ENCODE measurements at regions not wholly inside any gene's neighbourhood (a gene's known extent, or its start where the extent isn't known, plus 50 kb on each side); places are given as distances from the start of the nearest gene placed in this dataset.

DNA sequence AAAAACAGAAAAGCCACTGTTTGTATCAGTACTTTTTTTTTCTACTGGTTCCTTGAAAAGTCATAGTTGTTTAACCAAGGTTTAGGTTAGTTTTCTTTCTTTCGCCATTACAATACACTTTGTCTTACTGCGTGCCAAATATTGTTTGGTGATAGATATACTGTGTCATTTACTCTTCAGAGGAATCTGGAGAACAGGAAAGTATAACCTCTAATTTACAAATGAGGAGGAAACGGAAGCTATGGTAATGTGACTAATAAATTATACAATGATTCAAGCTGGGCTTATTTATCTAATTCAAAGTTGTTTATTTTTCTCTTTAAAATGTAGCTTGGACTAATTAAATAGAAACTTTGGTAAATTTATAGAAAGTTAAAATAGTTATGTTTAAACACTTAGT is 96.2 kb upstream of the ROBO2 start:
- ChIA-PET CTCF (ENCODE audit: unreplicated experiment) (no interaction called here), POLR2A (no interaction called here)
- H3K36me3 ChIP-seq (ENCODE audit: insufficient read depth, low read length), result no peaks in the 10 kb centered on the region
- H3K4me1 ChIP-seq (ENCODE audit: insufficient read depth, low read length, poor library complexity, severe bottlenecking), result no peaks in the 10 kb centered on the region
- DNase-seq (ENCODE audit: low spot score), result no peak
- H3K9me2 ChIP-seq (ENCODE audit: insufficient read depth, low read length), result no peaks in the 10 kb centered on the region
- H3K9me3 ChIP-seq (ENCODE audit: low read length), result no peaks in the 10 kb centered on the region
- H3K79me2 ChIP-seq (ENCODE audit: insufficient read depth, low read depth, low read length), result no peaks in the 10 kb centered on the region
- H4K20me1 ChIP-seq (ENCODE audit: insufficient read depth, low read length), result no peaks in the 10 kb centered on the region
- no peak for TF ChIP-seq EZH2phosphoT487 (IDR thresholded peaks at IDR 0.05; ENCODE audit: borderline replicate concordance, low read depth, low read length)
- TF ChIP-seq, protein P1, sequence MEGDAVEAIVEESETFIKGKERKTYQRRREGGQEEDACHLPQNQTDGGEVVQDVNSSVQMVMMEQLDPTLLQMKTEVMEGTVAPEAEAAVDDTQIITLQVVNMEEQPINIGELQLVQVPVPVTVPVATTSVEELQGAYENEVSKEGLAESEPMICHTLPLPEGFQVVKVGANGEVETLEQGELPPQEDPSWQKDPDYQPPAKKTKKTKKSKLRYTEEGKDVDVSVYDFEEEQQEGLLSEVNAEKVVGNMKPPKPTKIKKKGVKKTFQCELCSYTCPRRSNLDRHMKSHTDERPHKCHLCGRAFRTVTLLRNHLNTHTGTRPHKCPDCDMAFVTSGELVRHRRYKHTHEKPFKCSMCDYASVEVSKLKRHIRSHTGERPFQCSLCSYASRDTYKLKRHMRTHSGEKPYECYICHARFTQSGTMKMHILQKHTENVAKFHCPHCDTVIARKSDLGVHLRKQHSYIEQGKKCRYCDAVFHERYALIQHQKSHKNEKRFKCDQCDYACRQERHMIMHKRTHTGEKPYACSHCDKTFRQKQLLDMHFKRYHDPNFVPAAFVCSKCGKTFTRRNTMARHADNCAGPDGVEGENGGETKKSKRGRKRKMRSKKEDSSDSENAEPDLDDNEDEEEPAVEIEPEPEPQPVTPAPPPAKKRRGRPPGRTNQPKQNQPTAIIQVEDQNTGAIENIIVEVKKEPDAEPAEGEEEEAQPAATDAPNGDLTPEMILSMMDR (conservative IDR thresholded peaks at IDR 0.05; ENCODE audit: low read length), result no peak
- no peak overlapping the region for H2AFZ ChIP-seq (ENCODE audit: low read length)
- intact Hi-C loops (cut with micrococcal nuclease; ENCODE audit: unreplicated experiment), result no loop called here
- H3K4me3 ChIP-seq (ENCODE audit: low read depth, low read length, poor library complexity, severe bottlenecking), result no peak overlapping the region
- no TSS peak for BruUV-seq (replicated peaks)
- no peak overlapping the region for H3K27ac ChIP-seq (ENCODE audit: low read depth, low read length, poor library complexity, severe bottlenecking)
- H3K4me2 ChIP-seq (ENCODE audit: low read length), result no peak overlapping the region

DNA sequence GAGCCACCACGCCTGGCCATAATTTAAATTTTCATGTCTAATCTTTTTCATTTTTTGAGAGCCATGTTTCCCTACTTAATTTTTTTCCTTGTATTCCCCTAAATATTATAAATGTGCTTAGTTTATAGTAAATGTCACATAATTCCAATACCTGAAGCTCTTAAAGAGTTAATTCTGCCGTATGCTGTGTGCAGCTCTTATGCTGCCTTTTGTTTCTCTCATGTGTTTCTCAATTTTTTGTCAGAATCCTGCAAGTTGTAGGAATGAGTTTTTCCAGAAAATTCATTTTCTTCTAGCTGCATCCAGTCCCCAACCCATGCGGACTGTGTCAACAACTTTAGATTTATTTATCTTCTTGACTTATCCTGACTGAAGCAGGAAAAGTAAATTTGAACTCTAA is 90.9 kb upstream of the ROBO2 start:
- TF ChIP-seq, protein P1 (conservative IDR thresholded peaks at IDR 0.05; ENCODE audit: low read length), result no peak
- TF ChIP-seq EZH2phosphoT487 (IDR thresholded peaks at IDR 0.05; ENCODE audit: borderline replicate concordance, low read depth, low read length), result no peak
- Histone ChIP-seq H3K4me2 (ENCODE audit: low read length) (no peak overlapping the region), H3K4me3 (ENCODE audit: low read depth, low read length, poor library complexity, severe bottlenecking) (no peak overlapping the region), H3K79me2 (ENCODE audit: insufficient read depth, low read depth, low read length) (no peaks in the 10 kb centered on the region), H3K27ac (ENCODE audit: low read depth, low read length, poor library complexity, severe bottlenecking) (no peak overlapping the region), H2AFZ (ENCODE audit: low read length) (no peak overlapping the region), H4K20me1 (ENCODE audit: insufficient read depth, low read length) (no peaks in the 10 kb centered on the region), H3K9me2 (ENCODE audit: insufficient read depth, low read length) (no peaks in the 10 kb centered on the region), H3K4me1 (ENCODE audit: insufficient read depth, low read length, poor library complexity, severe bottlenecking) (no peaks in the 10 kb centered on the region), H3K9me3 (ENCODE audit: low read length) (0 out of 2 replicates have a peak, but pooled peaks cover 4% of the 10 kb centered on the region), H3K36me3 (ENCODE audit: insufficient read depth, low read length) (no peaks in the 10 kb centered on the region)
- intact Hi-C loops (cut with micrococcal nuclease; ENCODE audit: unreplicated experiment), result no loop called here
- BruUV-seq (replicated peaks), result no TSS peak
- ChIA-PET POLR2A (no interaction called here), CTCF (ENCODE audit: unreplicated experiment) (no interaction called here)
- no peak for DNase-seq (ENCODE audit: low spot score)

DNA sequence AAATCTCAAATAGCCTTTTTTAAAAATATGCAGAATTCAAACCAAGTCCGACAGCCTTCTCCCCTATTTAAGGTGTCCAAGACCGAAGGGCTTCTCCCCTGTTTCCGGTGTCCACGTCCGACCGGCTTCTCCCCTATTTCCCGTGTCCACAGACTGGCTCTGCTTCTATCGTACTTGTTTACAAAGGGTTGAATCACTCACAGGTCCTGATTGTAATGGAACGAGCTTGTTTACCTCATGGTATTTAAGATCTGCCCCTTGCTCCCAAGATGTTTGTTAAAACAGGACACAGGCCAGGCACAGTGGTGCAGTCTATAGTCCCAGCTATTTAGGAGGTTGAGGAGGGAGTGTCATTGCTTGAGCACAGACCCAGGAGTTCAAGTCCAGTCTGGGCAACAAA is 90.4 kb upstream of the ROBO2 start:
- Histone ChIP-seq H3K9me3 (ENCODE audit: low read length) (0 out of 2 replicates have a peak, but pooled peaks cover 4% of the 10 kb centered on the region), H3K4me3 (ENCODE audit: low read depth, low read length, poor library complexity, severe bottlenecking) (no peak overlapping the region), H3K79me2 (ENCODE audit: insufficient read depth, low read depth, low read length) (no peaks in the 10 kb centered on the region), H3K9me2 (ENCODE audit: insufficient read depth, low read length) (no peaks in the 10 kb centered on the region), H3K4me2 (ENCODE audit: low read length) (no peak overlapping the region), H3K27ac (ENCODE audit: low read depth, low read length, poor library complexity, severe bottlenecking) (no peak overlapping the region), H2AFZ (ENCODE audit: low read length) (no peak overlapping the region), H3K4me1 (ENCODE audit: insufficient read depth, low read length, poor library complexity, severe bottlenecking) (no peaks in the 10 kb centered on the region), H4K20me1 (ENCODE audit: insufficient read depth, low read length) (no peaks in the 10 kb centered on the region), H3K36me3 (ENCODE audit: insufficient read depth, low read length) (no peaks in the 10 kb centered on the region)
- no peak for DNase-seq (ENCODE audit: low spot score)
- ChIA-PET POLR2A (no interaction called here), CTCF (ENCODE audit: unreplicated experiment) (no interaction called here)
- TF ChIP-seq, protein P1 (conservative IDR thresholded peaks at IDR 0.05; ENCODE audit: low read length), result no peak
- no peak for TF ChIP-seq EZH2phosphoT487 (IDR thresholded peaks at IDR 0.05; ENCODE audit: borderline replicate concordance, low read depth, low read length)
- no TSS peak for BruUV-seq (replicated peaks)
- intact Hi-C loops (cut with micrococcal nuclease; ENCODE audit: unreplicated experiment), result no loop called here
